ENCODE measurements at regions not wholly inside any gene's neighbourhood (a gene's known extent, or its start where the extent isn't known, plus 50 kb on each side); places are given as distances from the start of the nearest gene placed in this dataset.

DNA sequence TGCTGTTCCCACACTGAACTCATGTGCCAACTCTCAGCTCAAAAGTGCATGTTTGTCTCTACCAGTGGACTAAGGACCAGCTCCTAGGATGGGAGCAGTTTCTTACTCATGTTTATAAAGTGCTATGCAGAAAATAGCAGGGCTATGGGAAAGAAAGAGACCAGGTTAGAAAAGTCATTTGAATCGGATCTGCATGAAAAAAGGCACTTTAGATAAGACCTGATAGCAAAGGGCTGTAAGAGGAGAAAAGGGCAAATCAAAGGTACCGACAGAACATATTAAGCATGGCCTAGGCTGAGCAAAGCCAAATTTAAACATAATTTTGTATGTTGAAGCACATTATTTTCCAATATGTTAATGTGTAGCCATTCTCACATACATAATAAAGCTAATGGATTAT is 362.3 kb upstream of the ZFP42 start:
- TF ChIP-seq, protein P1, sequence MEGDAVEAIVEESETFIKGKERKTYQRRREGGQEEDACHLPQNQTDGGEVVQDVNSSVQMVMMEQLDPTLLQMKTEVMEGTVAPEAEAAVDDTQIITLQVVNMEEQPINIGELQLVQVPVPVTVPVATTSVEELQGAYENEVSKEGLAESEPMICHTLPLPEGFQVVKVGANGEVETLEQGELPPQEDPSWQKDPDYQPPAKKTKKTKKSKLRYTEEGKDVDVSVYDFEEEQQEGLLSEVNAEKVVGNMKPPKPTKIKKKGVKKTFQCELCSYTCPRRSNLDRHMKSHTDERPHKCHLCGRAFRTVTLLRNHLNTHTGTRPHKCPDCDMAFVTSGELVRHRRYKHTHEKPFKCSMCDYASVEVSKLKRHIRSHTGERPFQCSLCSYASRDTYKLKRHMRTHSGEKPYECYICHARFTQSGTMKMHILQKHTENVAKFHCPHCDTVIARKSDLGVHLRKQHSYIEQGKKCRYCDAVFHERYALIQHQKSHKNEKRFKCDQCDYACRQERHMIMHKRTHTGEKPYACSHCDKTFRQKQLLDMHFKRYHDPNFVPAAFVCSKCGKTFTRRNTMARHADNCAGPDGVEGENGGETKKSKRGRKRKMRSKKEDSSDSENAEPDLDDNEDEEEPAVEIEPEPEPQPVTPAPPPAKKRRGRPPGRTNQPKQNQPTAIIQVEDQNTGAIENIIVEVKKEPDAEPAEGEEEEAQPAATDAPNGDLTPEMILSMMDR (IDR thresholded peaks at IDR 0.05) = no peak
- no peak for TF ChIP-seq POLR2AphosphoS5 (IDR thresholded peaks at IDR 0.05; ENCODE audit: insufficient read depth in 1 of 2, low read depth in 1 of 2)
- no peak for TF ChIP-seq POLR2A (IDR thresholded peaks at IDR 0.05)
